GM18499 (cell line): ENCODE measurements at regions not wholly inside any gene's neighbourhood (a gene's known extent, or its start where the extent isn't known, plus 50 kb on each side); places are given as distances from the start of the nearest gene placed in this dataset.

Experiments
- ATAC-seq: cut with Tn5 transposase; IDR thresholded peaks from one replicate; pipeline ENCODE4 v1.9.1; 2021; ENCODE audit warnings: moderate number of reproducible peaks; ENCODE audit not compliant: insufficient read depth, unreplicated experiment

GRCh38 chr13:110965755-110966134 lies 50.9 kb upstream of the ANKRD10 start:
- no peak for ATAC-seq

DNA sequence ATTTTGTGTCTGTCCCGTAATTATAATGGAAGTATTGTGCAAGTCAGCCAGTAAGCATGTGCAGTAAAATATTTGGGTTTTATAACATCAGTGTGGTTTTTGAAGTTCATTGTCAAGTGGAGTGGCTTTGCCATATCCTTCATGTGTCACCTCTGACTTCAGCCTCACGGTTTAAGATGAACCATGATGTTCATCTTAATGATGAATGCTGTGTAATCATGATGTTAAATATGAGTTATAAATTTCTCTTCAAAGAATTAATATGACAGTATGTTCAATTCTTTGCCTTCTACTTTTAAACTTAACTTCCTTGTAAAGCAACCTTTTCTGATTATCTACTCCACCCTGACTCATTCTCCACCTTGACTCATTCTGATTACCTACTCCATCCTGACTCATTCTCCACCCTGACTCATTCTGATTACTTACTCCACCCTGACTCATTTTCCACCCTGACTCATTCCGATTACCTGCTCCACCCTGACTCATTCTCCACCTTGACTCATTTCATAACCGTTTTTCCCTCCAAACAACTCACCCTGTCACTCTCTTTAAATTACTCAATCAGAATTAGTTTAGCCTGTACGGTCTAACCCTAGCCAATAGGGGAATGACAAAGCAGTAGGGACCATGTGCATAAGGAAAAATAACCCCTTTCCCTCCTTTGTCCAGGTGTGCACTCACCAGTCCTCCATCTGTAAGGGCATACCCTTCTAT lies 50.3 kb upstream of the ANKRD10 start:
- peak; percentile 97 for ATAC-seq
